Esophagus (tissue), 2 donors: ENCODE measurements at regions not wholly inside any gene's neighbourhood (a gene's known extent, or its start where the extent isn't known, plus 50 kb on each side); places are given as distances from the start of the nearest gene placed in this dataset.
"Not testable (repeated sequence)": the region's sequence is repeated elsewhere in the genome, so short reads cannot be mapped to it uniquely, and the experiment has no call there.

Experiments used
- H3K27ac ChIP-seq, 2 donors: one replicate each; pipeline ENCODE4 v1.5.1; 2013; ENCODE audit warnings: low read depth in 2 of 2, mild to moderate bottlenecking in 2 of 2, inconsistent platforms in 1 of 2, low read length in 1 of 2, moderate library complexity in 1 of 2
- H3K27me3 ChIP-seq, 2 donors: one replicate each; pipeline ENCODE4 v1.6.1; 2013; ENCODE audit warnings: low read length in 2 of 2, control low read depth in 1 of 2, mild to moderate bottlenecking in 1 of 2; ENCODE audit not compliant: insufficient read depth in 2 of 2, control insufficient read depth in 1 of 2
- H3K36me3 ChIP-seq, 2 donors: one replicate each; pipeline ENCODE4 v1.6.1; 2013; ENCODE audit warnings: low read length in 1 of 2; ENCODE audit not compliant: control insufficient read depth in 2 of 2, insufficient read depth in 2 of 2
- H3K4me1 ChIP-seq, 2 donors: one replicate each; pipeline ENCODE4 v1.6.1; 2013; ENCODE audit warnings: low read length in 1 of 2; ENCODE audit not compliant: control insufficient read depth in 2 of 2, insufficient read depth in 2 of 2
- H3K4me3 ChIP-seq, 2 donors: one replicate each; pipeline ENCODE4 v1.5.1; 2013; ENCODE audit warnings: low read length in 2 of 2, mild to moderate bottlenecking in 2 of 2, low read depth in 1 of 2, moderate library complexity in 1 of 2
- H3K9me3 ChIP-seq, 2 donors: one replicate each; pipeline ENCODE4 v1.6.1; 2013; ENCODE audit warnings: mild to moderate bottlenecking in 2 of 2, low read depth in 1 of 2, low read length in 1 of 2, moderate library complexity in 1 of 2; ENCODE audit not compliant: control insufficient read depth in 2 of 2, insufficient read depth in 1 of 2
- WGBS, 2 donors: extraction: QIAGEN DNeasy Blood & Tissue Kit; methylation state at CpG; one replicate each; pipeline ENCODE4 v1.1.7; 2013; 5-methylcytosine and 5-hydroxymethylcytosine counted together
- donor health status: healthy with polysubstance abuse.
- donor health status: Bipolar disorder and iron deficiency.

- no peaks in the 10 kb centered on the region for H3K36me3 ChIP-seq
- peaks cover 0 to 2% of the 10 kb centered on the region in 2 donors for H3K9me3 ChIP-seq
- 51 to 72% methylated on average over 2 of the region's 2 CpGs for WGBS, 2 donors
- H3K4me1 ChIP-seq = no peaks in the 10 kb centered on the region
- no peak overlapping the region for H3K27ac ChIP-seq
- no peaks in the 10 kb centered on the region for H3K27me3 ChIP-seq
- H3K4me3 ChIP-seq = no peak overlapping the region
These were observed 800.1 kb upstream of the CITED2 start for GRCh38 chr6:140174524-140174923.

GRCh38 chr6:140168365-140168764 lies 793.9 kb upstream of the CITED2 start:
- Histone ChIP-seq H3K27ac (no peak overlapping the region), H3K4me1 (no peaks in the 10 kb centered on the region), H3K9me3 (peaks cover 0 to 2% of the 10 kb centered on the region in 2 donors), H3K27me3 (no peaks in the 10 kb centered on the region), H3K36me3 (no peaks in the 10 kb centered on the region), H3K4me3 (no peak overlapping the region)
- WGBS, 2 donors = 91% methylated on average over 3 of the region's 3 CpGs

- no peak overlapping the region for H3K27ac ChIP-seq
- no peaks in the 10 kb centered on the region for H3K36me3 ChIP-seq
- H3K4me3 ChIP-seq = no peak overlapping the region
- 73 to 82% methylated on average over 1 of the region's 1 CpG for WGBS, 2 donors
- no peaks in the 10 kb centered on the region for H3K4me1 ChIP-seq
- H3K27me3 ChIP-seq = no peaks in the 10 kb centered on the region
- H3K9me3 ChIP-seq = no peaks in the 10 kb centered on the region
These were observed 786.5 kb upstream of the CITED2 start for GRCh38 chr6:140160909-140161308.

GRCh38 chr6:140160494-140160893 lies 786.0 kb upstream of the CITED2 start:
- WGBS, 2 donors = 93 to 95% methylated on average over 3 of the region's 3 CpGs
- no peak overlapping the region for H3K27ac ChIP-seq
- H3K9me3 ChIP-seq = no peaks in the 10 kb centered on the region
- no peaks in the 10 kb centered on the region for H3K27me3 ChIP-seq
- no peak overlapping the region for H3K4me3 ChIP-seq
- no peaks in the 10 kb centered on the region for H3K36me3 ChIP-seq
- H3K4me1 ChIP-seq = no peaks in the 10 kb centered on the region

GRCh38 chr6:140156131-140156530 lies 781.7 kb upstream of the CITED2 start:
- Histone ChIP-seq H3K9me3 (no peaks in the 10 kb centered on the region), H3K4me3 (no peak overlapping the region), H3K36me3 (no peaks in the 10 kb centered on the region), H3K27me3 (no peaks in the 10 kb centered on the region), H3K4me1 (no peaks in the 10 kb centered on the region), H3K27ac (no peak overlapping the region)
- 94 to 96% methylated on average over 6 of the region's 6 CpGs for WGBS, 2 donors

- no peak overlapping the region for H3K27ac ChIP-seq
- H3K9me3 ChIP-seq = no peaks in the 10 kb centered on the region
- H3K36me3 ChIP-seq = no peaks in the 10 kb centered on the region
- no peaks in the 10 kb centered on the region for H3K27me3 ChIP-seq
- H3K4me1 ChIP-seq = no peaks in the 10 kb centered on the region
- H3K4me3 ChIP-seq = no peak overlapping the region
These were observed 781.1 kb upstream of the CITED2 start for GRCh38 chr6:140155451-140156126.

- Histone ChIP-seq H3K36me3 (no peaks in the 10 kb centered on the region), H3K9me3 (no peaks in the 10 kb centered on the region), H3K4me3 (no peak overlapping the region), H3K4me1 (no peaks in the 10 kb centered on the region), H3K27ac (no peak overlapping the region), H3K27me3 (no peaks in the 10 kb centered on the region)
- WGBS, 2 donors = 89 to 92% methylated on average over 1 of the region's 1 CpG
These were observed 779.3 kb upstream of the CITED2 start for GRCh38 chr6:140153703-140154102.

GRCh38 chr6:140147825-140148814 lies 773.7 kb upstream of the CITED2 start:
- not testable (repeated sequence) for H3K9me3 ChIP-seq, H3K27ac ChIP-seq
- WGBS, 2 donors = 97% methylated on average over 63 to 67 of the region's 67 CpGs

GRCh38 chr6:140140891-140141290 lies 766.4 kb upstream of the CITED2 start:
- Histone ChIP-seq H3K27me3 (no peaks in the 10 kb centered on the region), H3K36me3 (no peaks in the 10 kb centered on the region), H3K4me1 (no peaks in the 10 kb centered on the region), H3K9me3 (no peaks in the 10 kb centered on the region), H3K27ac (no peak overlapping the region), H3K4me3 (no peak overlapping the region)
- WGBS, 2 donors = 92 to 95% methylated on average over 1 of the region's 1 CpG

More at GRCh38 chr6:140147825-140148814, 773.7 kb upstream of the CITED2 start:
- H3K4me3 ChIP-seq, H3K4me1 ChIP-seq, H3K27me3 ChIP-seq, H3K36me3 ChIP-seq: not testable (repeated sequence)
